ENCODE measurements at regions not wholly inside any gene's neighbourhood (a gene's known extent, or its start where the extent isn't known, plus 50 kb on each side); places are given as distances from the start of the nearest gene placed in this dataset.

GRCh38 chr10:44567471-44567870, 182.6 kb upstream of the CXCL12 start:
- no peak for TF ChIP-seq CTCF (IDR thresholded peaks at IDR 0.05)
- TF ChIP-seq EZH2phosphoT487 (IDR thresholded peaks at IDR 0.05): no peak
